GM18505 (cell line): ENCODE measurements at regions not wholly inside any gene's neighbourhood (a gene's known extent, or its start where the extent isn't known, plus 50 kb on each side); places are given as distances from the start of the nearest gene placed in this dataset.
"Not testable (repeated sequence)": the region's sequence is repeated elsewhere in the genome, so short reads cannot be mapped to it uniquely, and the experiment has no call there.

ENCODE experiments used
- ATAC-seq: cut with Tn5 transposase; IDR thresholded peaks from one replicate; pipeline ENCODE4 v1.9.1; 2021; ENCODE audit not compliant: unreplicated experiment
- POLR2A ChIP-seq: IDR thresholded peaks from 4 replicates; pipeline ENCODE4 v1.6.1; 2011; ENCODE audit warnings: borderline replicate concordance; ENCODE audit not compliant: insufficient read depth, insufficient read length; ENCODE audit errors: extremely low read depth

DNA sequence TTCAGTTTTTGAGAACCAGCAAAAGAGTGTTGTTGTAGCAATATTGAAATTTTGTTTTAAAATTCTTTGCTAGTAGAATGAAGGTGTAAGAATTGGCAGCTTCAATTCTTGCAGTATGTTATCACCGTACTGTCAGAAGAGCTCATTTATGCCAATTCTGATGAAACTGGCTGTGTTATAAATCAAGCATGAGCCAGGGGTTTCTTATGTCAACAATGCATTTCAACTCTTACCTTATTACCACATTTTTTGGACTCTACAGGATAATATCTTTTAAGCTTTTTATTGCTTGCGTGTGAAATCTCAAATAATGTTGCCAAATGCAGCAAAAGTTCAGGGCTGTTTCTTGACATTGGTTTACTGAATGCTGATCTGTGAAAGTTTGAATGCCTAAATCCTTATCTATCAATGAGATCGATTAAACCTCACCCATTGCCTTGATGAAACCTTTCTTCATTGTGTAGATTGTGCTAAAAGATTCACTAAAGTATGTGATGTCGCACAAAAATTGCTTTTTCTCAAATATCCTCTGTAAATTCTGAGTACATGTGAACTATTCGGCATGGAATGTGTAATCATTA lies 1389.3 kb upstream of the ZEB2 start:
- no peak for ATAC-seq

DNA sequence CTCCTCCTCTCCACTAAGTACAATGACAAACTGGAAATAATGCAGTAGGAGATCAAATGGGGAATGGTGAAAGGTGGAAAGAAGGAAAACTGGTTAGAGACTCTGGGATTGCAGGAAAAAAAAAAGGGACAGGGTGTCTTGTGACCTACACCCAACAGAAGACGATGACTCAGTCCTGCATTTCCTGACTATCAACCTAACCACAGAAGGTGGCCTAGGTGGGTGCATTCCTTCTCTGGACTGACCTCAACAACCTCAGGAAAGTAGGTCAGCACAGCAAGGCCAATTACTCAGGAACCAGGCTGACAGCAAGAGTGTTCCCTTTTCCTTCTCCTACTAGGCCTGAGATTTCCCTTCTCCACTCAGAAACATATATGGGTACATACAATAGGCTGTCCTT lies 1386.4 kb upstream of the ZEB2 start:
- no peak for ATAC-seq
- TF ChIP-seq POLR2A = no peak

More for the DNA sequence above, 1389.3 kb upstream of the ZEB2 start:
- TF ChIP-seq POLR2A = no peak

- no peak for ATAC-seq
- no peak for TF ChIP-seq POLR2A
Measured at GRCh38 chr2:145905371-145905770, 1385.5 kb upstream of the ZEB2 start.

GRCh38 chr2:145897151-145897550 lies 1377.2 kb upstream of the ZEB2 start:
- no peak for ATAC-seq
- no peak for TF ChIP-seq POLR2A

GRCh38 chr2:145887915-145888314 lies 1368.0 kb upstream of the ZEB2 start:
- ATAC-seq = no peak
- TF ChIP-seq POLR2A = no peak

DNA sequence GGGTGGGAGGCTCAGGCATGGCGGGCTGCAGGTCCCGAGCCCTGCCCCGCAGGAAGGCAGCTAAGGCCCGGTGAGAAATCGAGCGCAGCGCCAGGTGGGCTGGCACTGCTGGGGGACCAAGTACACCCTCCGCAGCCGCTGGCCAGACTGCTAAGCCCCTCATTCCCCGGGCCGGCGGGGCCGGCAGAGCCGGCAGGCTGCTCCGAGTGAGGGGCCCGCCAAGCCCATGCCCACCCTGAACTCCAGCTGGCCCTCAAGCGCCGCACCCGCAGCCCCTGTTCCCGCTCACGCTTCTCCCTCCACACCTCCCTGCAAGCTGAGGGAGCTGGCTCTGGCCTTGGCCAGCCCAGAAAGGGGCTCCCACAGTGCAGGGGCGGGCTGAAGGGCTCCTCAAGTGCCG lies 1361.1 kb upstream of the ZEB2 start:
- not testable (repeated sequence) for ATAC-seq

DNA sequence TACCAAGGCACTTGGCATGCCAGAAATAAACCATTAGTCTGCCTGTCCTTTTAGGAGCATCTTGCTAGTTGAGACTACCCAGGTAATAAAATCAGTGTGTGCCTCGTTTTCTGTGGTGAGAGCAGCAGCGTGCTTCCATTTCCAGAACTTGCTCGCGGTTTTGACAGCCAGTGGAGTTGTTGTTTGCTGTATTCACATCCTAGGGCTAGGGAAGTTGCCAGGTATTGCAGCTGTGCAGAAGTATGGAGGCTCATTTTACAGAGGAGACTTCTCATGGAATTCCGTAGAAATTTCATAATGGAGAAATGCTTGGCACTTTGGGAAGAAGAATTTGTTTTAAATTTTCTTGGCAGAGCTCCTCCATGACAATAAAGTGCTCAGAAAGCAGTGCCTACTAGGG lies 1355.1 kb upstream of the ZEB2 start:
- no peak for TF ChIP-seq POLR2A
- no peak for ATAC-seq

- no peak for TF ChIP-seq POLR2A
- ATAC-seq = no peak
Measured at GRCh38 chr2:145874466-145874865, 1354.5 kb upstream of the ZEB2 start.

DNA sequence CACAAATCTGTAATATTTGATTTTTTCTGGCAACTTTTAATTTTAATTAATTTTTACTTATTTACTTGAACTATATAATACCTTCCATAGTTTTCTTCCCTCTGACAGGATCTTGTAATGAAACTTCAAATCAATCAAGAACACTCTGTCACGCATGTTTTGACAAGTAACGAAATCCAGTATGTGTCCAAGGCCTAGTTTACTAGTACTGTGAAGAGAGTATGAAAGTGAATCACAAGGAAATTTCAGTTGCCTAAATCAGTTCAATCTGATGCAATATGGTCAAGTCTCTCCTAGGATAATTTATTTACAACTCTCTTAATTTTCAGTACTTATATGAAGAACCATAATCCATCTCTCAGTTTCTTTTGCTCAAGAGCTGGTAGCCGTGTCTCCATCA lies 1344.6 kb upstream of the ZEB2 start:
- ATAC-seq = no peak
- TF ChIP-seq POLR2A = no peak

GRCh38 chr2:145861940-145862339 lies 1342.0 kb upstream of the ZEB2 start:
- no peak for TF ChIP-seq POLR2A
- ATAC-seq = no peak

GRCh38 chr2:145860083-145860482 lies 1340.2 kb upstream of the ZEB2 start:
- no peak for ATAC-seq
- no peak for TF ChIP-seq POLR2A

DNA sequence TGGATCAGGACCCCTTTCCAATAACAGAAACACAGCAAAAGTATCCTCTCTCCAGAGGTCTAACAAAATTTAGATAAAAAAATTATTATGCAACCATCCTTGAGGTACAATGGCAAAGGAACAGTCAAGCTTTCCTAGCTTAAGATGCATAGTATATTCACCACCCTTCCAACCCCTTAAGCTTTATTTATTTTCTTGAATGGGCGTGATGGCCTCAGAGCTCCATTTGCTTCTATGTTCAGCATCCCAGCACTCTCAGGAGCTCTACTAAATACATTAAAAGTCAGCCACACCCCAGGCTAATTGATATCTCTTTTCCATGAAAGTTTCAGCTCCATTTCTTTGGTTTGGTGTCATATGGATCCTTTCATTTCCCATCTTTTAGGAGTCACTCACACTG lies 1335.2 kb upstream of the ZEB2 start:
- ATAC-seq = no peak
- TF ChIP-seq POLR2A = no peak

GRCh38 chr2:145854039-145854755 lies 1334.3 kb upstream of the ZEB2 start:
- ATAC-seq = no peak
- TF ChIP-seq POLR2A = no peak

DNA sequence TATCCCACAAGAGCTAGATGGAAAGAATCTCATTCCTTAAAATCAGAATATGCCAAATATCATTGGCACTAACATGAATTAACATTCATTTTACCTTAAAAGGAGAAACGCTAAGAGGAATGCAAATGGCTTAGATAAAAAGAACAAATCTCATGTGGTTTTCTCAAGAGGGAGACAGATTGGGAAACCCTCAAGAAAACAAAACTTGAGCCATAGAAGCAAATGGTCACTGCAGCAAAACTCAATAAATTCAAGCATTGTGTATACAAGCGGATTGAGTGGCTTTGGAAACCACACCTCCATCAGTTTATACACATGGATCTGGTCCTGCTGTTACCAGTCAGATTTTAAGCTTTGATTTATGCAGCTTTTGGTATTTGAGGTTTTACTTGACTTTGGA lies 1331.8 kb upstream of the ZEB2 start:
- no peak for TF ChIP-seq POLR2A
- ATAC-seq = no peak

GRCh38 chr2:145849466-145849865 lies 1329.5 kb upstream of the ZEB2 start:
- no peak for TF ChIP-seq POLR2A
- no peak for ATAC-seq

DNA sequence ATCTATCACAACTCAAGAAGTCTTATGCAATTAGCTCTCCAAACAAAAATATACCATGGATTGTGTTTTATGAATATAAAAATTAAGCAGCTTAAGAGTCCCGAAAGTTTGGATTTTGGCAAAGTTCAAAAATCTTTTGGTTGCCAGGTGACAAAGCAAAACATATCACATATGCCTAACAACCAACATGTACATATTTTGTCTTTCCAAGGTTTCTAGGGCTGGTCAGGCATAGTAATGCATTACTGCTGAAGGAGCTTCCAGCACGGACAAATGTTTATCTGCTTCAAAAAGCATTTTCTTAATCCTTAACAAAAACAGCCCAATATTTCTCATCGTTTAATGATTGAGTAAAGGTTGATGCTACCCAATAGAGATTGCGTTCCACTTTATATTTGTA lies 1327.1 kb upstream of the ZEB2 start:
- TF ChIP-seq POLR2A = no peak
- no peak for ATAC-seq

DNA sequence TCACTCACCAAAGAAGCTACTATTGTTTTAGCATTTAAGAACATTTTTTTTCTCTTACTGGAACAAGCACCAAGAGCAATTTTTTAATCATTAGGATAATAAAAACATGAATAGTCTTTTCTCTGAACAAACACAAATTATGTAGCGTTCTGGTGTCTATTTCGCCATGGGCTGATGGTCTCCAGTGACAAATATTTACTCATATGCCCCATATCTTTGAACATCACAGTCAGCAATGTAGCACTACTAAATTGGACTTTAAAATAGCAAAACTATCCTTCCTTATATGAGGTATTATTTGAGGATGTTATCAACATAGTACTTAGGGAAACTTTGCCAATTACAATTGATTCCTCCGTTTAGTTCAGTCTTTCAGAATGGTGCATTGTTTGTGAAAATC lies 1326.0 kb upstream of the ZEB2 start:
- TF ChIP-seq POLR2A = no peak
- ATAC-seq = no peak
